ENCODE measurements at regions not wholly inside any gene's neighbourhood (a gene's known extent, or its start where the extent isn't known, plus 50 kb on each side); places are given as distances from the start of the nearest gene placed in this dataset.

DNA sequence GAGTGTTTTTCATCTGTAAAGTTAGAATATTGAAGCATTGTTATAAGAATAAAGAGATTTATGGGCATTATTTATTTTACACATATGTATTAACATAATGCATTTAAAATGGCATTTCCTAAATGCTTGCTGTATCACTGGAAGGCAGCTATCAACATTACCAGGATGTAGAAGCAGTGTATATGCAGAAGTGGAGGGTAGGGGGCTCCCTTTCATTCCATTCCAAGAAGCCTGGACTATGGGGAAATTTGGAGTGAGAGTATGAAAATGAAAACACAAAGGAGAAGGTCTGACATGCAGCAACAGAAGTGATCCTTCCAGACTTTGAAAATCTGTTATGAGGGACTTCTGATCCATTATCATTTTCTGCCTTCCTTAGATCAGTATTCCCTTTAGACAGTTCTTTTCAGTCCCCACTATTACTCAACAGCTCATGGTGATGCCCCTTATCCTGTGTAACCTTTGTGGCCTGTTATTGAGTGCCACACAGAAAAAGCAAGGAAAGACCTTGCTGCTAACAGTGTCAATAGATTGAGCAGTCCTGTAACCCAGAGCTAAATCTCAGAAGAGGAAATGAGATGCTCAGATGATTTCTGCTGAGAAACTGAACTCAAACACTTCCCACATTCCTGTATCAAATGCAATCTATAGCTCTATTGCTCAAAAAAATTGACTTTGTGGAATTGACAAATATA lies 216.6 kb downstream of the HNMT start:
- peak; percentile 48 for DNase-seq

DNA sequence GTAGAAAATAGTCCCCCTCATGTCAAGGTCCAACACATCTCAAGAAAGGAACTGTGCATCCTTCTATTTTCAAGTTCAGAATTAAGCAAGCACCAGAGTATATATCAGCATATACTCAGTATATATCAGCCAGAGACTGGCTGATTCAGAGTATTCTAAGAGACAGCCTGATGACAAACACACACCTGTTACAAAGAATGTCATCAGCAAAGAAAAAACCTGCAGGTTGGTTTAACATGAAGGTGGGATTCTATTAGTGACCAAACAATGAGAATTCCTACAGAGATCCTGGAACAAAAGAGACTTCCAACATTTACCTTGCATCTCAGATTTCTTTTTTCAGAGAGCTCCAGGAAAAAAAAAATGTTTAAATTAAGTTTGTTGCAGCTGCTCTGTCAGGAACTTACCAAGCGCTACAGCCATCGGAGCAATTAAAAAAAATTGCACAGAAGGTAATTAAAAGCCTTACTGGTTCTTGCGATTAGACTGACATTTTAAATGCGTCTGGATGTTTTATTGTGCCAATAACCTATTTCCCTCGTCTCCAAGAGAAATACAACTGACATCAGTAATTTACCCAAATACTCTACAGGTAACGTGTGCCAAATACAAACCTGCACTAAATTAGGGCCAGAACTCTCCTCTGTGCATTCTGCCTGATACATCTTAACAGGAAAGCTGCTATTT lies 218.1 kb downstream of the HNMT start:
- DNase-seq: peak; percentile 88

DNA sequence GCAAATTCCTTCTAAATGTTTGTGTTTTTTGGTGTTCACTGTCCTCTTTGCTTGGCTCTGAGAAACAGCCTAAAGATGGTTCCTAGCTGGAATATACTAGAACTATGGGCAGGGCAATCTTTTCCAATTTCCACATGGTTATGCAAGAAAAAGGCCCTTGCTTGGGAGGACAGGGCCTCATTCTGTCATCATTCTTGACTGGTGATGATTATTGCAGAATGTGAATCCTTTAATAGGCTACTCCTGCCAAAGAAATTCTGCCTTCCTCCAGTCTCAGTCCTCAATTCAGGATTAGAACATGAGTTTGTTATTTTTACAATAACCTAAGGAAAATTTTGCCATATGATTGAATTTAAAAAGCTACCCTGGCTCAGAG lies 218.7 kb downstream of the HNMT start:
- no peak for DNase-seq

GRCh38 chr2:138183705-138184104 lies 219.4 kb downstream of the HNMT start:
- DNase-seq: no peak

- no peak for DNase-seq
These were observed 220.2 kb downstream of the HNMT start for GRCh38 chr2:138184428-138184827.

GRCh38 chr2:138185827-138186226 lies 221.6 kb downstream of the HNMT start:
- no peak for DNase-seq

GRCh38 chr2:138187221-138187620 lies 222.9 kb downstream of the HNMT start:
- no peak for DNase-seq

GRCh38 chr2:138190999-138191398 lies 226.7 kb downstream of the HNMT start:
- DNase-seq: no peak

DNA sequence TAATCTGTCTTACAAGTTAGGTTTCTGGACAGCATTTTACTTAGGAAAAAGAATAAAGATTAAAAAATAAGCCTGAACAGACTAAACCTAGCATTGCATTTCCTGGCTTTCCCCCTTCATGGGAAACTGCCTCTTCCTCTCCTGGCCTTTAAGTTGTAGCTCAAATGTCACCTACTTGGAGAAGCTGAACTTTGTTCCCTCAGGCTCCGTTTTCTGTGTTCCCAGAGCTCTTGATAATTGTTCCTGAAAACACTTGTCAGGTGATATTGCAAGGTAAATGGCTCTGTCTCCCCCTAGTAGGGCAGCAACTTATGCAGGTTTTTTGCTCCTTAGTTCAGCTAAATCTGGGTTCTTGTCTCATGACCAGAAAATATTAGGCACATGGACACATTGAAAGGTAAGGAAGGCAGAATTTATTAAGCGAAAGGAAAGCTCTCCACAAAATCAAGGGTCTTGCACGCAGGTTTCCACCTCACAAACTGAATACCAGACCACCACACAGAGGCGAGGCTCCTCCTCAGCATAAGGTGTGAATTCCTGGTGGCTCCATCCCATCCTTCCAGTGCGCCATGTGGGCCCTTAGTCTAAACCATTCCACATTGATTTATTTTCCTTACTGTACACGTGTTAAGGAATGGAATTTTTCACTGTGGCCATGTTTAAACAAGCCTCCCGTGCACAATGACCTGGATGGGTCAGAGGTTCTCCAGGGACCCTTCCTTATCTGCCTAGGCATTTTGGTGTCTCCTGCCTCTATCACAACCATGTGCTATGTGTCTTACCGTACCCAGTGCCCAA lies 229.3 kb downstream of the HNMT start:
- DNase-seq: no peak

DNA sequence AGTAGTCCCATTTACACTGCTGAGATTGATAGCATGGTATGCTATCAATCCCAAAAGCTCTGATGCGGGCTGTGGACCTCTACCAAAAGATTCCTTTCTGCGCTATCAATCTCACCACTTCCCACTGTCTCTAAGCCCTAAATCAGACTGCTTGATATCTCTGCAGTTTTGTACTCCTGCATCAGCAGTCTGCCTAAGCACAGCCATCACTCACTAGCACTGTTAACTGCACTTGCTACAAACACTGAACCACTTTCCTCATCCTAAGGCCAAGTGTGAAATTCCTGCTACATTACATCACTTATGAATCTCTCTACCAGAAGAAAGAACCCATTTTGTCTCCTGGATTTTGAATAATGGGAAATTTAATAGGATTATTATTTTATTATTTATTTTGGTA lies 237.0 kb downstream of the HNMT start:
- no peak for DNase-seq

GRCh38 chr2:138202762-138203161 lies 238.5 kb downstream of the HNMT start:
- DNase-seq: no peak

GRCh38 chr2:138205281-138205680 lies 241.0 kb downstream of the HNMT start:
- DNase-seq: no peak

GRCh38 chr2:138207074-138207930 lies 243.0 kb downstream of the HNMT start:
- DNase-seq: no peak

DNA sequence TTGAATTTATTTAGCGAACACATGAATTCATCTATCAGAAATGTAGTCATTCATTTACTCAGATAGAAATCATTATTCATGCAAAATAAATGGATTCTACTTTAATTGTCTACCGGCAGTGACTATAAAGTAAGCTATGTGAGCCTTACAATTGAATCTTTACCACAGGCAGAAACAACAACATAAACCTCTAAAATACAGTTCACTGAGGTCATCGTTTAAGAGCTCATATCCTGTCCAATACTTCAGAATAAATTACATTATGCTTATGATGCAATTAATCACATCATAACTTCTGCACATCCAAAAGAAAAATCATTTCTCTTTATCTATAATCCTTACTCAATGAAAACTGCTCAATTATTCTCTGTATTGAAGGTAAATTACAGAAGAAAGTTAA lies 244.7 kb downstream of the HNMT start:
- DNase-seq: no peak

GRCh38 chr2:138210487-138210886 lies 246.2 kb downstream of the HNMT start:
- DNase-seq: no peak

DNA sequence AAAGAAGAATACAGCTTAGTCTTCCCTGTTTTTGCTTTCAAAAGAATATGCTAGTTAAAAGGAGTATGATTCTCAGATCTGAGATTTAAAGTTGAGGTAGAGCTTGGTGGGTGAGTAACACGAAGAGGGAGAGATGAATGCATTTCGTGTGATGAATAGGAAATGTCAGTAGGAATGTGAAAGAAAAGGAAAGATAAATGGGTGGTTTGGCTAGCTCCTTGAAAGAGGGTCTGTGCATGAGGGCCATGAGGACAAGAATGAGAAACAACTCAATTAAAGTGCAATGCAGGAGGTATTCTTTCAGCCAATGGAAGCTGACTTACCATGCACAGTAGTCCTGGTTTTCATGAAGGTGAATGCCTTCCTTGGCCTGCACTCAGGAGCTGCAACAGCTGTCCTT lies 248.2 kb downstream of the HNMT start:
- DNase-seq: no peak

DNA sequence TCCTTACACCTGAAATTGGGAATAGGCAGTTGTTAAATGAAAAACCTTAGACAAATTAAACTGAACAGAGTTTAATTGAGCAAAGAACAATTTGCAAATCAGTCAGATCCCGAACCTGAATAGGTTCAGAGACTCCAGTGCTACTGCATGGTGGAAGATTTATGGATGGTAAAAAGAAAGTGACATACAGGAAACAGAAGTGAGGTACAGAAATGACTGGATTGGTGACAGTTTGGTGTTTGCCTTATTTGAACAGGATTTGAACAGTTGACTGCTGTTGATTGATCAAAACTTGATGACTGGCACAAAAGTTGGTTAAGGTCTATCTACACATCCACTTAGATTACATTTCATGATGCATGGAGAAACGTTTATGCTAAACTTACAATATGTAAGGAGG lies 248.8 kb downstream of the HNMT start:
- DNase-seq: no peak

GRCh38 chr2:138213624-138214023 lies 249.4 kb downstream of the HNMT start:
- DNase-seq: no peak

DNA sequence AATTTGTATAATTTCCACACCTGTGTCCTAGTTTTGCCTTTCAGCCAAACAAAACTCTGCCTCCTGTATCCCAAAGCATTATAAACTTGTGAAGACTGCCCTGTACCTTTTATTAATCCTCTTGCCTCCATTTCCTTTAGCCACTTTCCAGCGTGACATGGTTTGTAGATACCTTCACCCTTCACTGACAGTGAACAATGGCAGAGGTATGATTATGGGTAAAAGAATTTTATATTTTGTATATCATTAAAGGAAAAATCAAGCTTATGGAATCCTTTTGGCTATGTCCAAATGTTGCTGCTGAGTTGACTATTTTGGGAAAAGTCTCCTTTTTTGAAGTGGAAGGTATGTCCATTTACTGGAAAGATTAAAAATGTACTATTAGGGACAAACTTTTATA lies 251.7 kb downstream of the HNMT start:
- no peak for DNase-seq

- no peak for DNase-seq
These were observed 253.7 kb downstream of the HNMT start for GRCh38 chr2:138217975-138218374.

- DNase-seq: no peak
These were observed 254.1 kb downstream of the HNMT start for GRCh38 chr2:138218397-138218796.

- DNase-seq: peak; percentile 3
These were observed 255.7 kb downstream of the HNMT start for GRCh38 chr2:138219961-138220360.

DNA sequence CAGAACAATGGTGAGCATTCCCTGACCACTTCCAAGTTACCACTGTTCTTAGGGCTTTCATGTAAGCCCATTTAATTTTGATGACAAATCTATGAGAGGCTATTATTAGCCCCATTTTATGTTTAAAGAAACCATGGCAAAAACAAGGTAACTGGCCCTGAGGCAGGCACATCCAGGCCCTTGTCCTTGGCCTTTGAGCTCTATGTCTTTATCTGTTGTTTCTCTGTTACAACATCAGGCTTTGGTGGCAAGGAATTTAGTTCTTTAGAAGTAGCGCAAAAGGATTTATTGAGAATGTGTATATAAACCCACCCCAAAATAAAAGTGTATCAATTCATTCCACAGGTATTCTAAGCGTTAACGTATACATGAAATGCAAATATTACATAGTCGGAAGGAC lies 257.1 kb downstream of the HNMT start:
- DNase-seq: no peak
